ENCODE measurements at regions not wholly inside any gene's neighbourhood (a gene's known extent, or its start where the extent isn't known, plus 50 kb on each side); places are given as distances from the start of the nearest gene placed in this dataset.

GRCh38 chr13:56515441-56515840 lies 625.3 kb upstream of the PRR20A start:
- no peak for TF ChIP-seq ZFP37 (tag by site-specific recombination; IDR thresholded peaks at IDR 0.05)
- no peak for TF ChIP-seq ZNF843 (tag by site-specific recombination; IDR thresholded peaks at IDR 0.05)
- TF ChIP-seq ZNF664 (tag by site-specific recombination; IDR thresholded peaks at IDR 0.05) = no peak
- no peak for TF ChIP-seq ZBTB21 (tag by site-specific recombination; IDR thresholded peaks at IDR 0.05)
- TF ChIP-seq, protein P1, sequence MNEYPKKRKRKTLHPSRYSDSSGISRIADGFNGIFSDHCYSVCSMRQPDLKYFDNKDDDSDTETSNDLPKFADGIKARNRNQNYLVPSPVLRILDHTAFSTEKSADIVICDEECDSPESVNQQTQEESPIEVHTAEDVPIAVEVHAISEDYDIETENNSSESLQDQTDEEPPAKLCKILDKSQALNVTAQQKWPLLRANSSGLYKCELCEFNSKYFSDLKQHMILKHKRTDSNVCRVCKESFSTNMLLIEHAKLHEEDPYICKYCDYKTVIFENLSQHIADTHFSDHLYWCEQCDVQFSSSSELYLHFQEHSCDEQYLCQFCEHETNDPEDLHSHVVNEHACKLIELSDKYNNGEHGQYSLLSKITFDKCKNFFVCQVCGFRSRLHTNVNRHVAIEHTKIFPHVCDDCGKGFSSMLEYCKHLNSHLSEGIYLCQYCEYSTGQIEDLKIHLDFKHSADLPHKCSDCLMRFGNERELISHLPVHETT (tag by site-specific recombination; IDR thresholded peaks at IDR 0.05) = no peak
- TF ChIP-seq, protein P2, sequence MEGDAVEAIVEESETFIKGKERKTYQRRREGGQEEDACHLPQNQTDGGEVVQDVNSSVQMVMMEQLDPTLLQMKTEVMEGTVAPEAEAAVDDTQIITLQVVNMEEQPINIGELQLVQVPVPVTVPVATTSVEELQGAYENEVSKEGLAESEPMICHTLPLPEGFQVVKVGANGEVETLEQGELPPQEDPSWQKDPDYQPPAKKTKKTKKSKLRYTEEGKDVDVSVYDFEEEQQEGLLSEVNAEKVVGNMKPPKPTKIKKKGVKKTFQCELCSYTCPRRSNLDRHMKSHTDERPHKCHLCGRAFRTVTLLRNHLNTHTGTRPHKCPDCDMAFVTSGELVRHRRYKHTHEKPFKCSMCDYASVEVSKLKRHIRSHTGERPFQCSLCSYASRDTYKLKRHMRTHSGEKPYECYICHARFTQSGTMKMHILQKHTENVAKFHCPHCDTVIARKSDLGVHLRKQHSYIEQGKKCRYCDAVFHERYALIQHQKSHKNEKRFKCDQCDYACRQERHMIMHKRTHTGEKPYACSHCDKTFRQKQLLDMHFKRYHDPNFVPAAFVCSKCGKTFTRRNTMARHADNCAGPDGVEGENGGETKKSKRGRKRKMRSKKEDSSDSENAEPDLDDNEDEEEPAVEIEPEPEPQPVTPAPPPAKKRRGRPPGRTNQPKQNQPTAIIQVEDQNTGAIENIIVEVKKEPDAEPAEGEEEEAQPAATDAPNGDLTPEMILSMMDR (tag by site-specific recombination; IDR thresholded peaks at IDR 0.05) = no peak
- TF ChIP-seq ZBTB17 (tag by site-specific recombination; IDR thresholded peaks at IDR 0.05) = no peak
- TF ChIP-seq, protein P3, sequence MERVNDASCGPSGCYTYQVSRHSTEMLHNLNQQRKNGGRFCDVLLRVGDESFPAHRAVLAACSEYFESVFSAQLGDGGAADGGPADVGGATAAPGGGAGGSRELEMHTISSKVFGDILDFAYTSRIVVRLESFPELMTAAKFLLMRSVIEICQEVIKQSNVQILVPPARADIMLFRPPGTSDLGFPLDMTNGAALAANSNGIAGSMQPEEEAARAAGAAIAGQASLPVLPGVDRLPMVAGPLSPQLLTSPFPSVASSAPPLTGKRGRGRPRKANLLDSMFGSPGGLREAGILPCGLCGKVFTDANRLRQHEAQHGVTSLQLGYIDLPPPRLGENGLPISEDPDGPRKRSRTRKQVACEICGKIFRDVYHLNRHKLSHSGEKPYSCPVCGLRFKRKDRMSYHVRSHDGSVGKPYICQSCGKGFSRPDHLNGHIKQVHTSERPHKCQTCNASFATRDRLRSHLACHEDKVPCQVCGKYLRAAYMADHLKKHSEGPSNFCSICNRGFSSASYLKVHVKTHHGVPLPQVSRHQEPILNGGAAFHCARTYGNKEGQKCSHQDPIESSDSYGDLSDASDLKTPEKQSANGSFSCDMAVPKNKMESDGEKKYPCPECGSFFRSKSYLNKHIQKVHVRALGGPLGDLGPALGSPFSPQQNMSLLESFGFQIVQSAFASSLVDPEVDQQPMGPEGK (tag by site-specific recombination; IDR thresholded peaks at IDR 0.05) = no peak
- no peak for TF ChIP-seq ZNF10 (tag by site-specific recombination; IDR thresholded peaks at IDR 0.05)
